Thoracic aorta (tissue), 2 donors: ENCODE measurements at regions not wholly inside any gene's neighbourhood (a gene's known extent, or its start where the extent isn't known, plus 50 kb on each side); places are given as distances from the start of the nearest gene placed in this dataset.

ENCODE experiments used
- ATAC-seq: fragments of 150-250 bp; one replicate; pipeline ENCODE4 v1.8.0; 2017; ENCODE audit warnings: low read depth; ENCODE audit not compliant: insufficient number of reproducible peaks, low FRiP score
- DNase-seq: peaks from one replicate; pipeline ENCODE4 v3.0.0-alpha.2; 2020; ENCODE audit warnings: low spot score
- H3K27ac ChIP-seq, 2 donors: fragments of 200-600 bp; sonication (generic); 1 replicate in 1 of 2; 2 replicates in 1 of 2; pipeline ENCODE4 v1.5.1; 2016; ENCODE audit warnings: mild to moderate bottlenecking in 2 of 2, moderate library complexity in 2 of 2
- H3K27me3 ChIP-seq: fragments of 200-600 bp; sonication (generic); replicated peaks from 2 replicates; pipeline ENCODE4 v1.6.0; 2016; ENCODE audit warnings: mild to moderate bottlenecking; ENCODE audit not compliant: insufficient read depth
- H3K36me3 ChIP-seq: fragments of 200-600 bp; sonication (generic); one replicate; pipeline ENCODE4 v1.5.1; 2016
- H3K4me1 ChIP-seq, 2 donors: fragments of 200-600 bp; sonication (generic); 1 replicate in 1 of 2; 2 replicates in 1 of 2; pipeline versions ENCODE4 v1.5.1 to v1.6.0; 2016; ENCODE audit warnings: low read depth in 2 of 2, mild to moderate bottlenecking in 1 of 2; ENCODE audit not compliant: control insufficient read depth in 1 of 2
- H3K4me3 ChIP-seq: fragments of 200-600 bp; sonication (generic); 2 replicates; pipeline ENCODE4 v1.5.1; 2016; ENCODE audit warnings: mild to moderate bottlenecking
- H3K9me3 ChIP-seq: fragments of 200-600 bp; sonication (generic); 2 replicates; pipeline ENCODE4 v1.5.1; 2016
- TF ChIP-seq, protein P1 (sequence below): fragments of 200-600 bp; sonication (generic); IDR thresholded peaks from one replicate; pipeline ENCODE4 v1.5.1; 2019; ENCODE audit warnings: antibody characterized with exemption

DNA sequence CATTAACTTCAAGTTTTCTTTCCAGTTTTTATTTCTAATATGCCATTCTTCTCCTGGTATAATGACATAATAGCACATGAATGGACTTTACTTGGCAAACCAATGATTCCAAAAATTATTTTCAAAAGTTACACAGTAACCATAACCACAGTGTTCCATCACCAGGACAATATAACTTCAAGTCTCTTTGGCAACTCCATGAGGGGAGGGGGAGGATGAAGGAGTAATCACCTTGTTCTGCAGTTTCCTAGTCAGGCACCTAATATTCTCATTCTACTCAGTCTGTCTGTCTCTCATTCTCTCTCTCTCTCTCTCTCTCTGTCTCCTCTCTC is 66.6 kb downstream of the BTG1 start:
- ATAC-seq (no peak), DNase-seq (no peak)
- Histone ChIP-seq H3K9me3 (no peaks in the 10 kb centered on the region), H3K4me1 (peaks cover 0 to 19% of the 10 kb centered on the region in 2 donors), H3K27me3 (no peaks in the 10 kb centered on the region), H3K27ac (no peak overlapping the region), H3K4me3 (no peak overlapping the region), H3K36me3 (no peaks in the 10 kb centered on the region)
- TF ChIP-seq, protein P1, sequence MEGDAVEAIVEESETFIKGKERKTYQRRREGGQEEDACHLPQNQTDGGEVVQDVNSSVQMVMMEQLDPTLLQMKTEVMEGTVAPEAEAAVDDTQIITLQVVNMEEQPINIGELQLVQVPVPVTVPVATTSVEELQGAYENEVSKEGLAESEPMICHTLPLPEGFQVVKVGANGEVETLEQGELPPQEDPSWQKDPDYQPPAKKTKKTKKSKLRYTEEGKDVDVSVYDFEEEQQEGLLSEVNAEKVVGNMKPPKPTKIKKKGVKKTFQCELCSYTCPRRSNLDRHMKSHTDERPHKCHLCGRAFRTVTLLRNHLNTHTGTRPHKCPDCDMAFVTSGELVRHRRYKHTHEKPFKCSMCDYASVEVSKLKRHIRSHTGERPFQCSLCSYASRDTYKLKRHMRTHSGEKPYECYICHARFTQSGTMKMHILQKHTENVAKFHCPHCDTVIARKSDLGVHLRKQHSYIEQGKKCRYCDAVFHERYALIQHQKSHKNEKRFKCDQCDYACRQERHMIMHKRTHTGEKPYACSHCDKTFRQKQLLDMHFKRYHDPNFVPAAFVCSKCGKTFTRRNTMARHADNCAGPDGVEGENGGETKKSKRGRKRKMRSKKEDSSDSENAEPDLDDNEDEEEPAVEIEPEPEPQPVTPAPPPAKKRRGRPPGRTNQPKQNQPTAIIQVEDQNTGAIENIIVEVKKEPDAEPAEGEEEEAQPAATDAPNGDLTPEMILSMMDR, result no peak

DNA sequence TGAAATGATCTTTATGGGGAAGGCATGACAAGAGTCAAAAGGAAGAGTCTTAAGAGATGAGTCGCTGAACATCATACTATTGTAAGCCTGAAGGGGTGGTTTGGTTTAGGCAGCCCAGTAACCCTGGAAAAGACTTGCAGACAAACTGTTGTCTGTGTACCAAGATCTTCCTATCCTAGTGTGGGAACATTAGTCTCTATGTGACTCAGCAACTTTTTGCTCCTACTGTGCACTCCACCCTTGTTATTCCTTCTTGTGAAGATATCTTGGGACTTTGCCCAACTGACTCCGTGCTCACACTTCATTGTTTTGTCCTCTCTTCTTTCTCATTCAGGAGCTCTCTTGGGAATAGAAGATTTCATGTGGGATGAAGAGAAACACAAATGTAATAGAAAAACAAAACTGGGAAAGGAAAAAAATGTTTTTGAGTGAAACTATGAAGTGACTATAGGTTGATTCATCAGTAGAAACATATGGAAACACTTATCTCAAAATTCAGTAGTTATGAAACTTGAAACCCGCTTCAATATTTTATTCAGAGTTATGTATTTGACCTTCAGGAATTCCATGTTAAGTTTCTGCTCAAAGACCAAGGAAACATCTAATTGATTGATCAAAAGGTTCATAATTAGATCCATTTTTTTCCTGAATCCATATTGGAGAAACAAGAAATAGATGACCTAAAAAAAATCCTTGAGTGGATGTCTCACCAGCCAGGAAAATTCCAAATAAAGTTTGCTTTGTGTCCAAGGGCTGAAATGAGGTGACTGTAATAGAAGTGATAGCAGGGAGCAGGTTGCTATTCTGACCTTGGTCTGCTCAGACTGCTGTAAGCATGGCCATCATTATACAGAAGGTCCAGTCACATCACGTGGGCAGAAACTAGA is 67.2 kb downstream of the BTG1 start:
- no peaks in the 10 kb centered on the region for H3K9me3 ChIP-seq
- no peak overlapping the region for H3K27ac ChIP-seq
- H3K27me3 ChIP-seq, result no peaks in the 10 kb centered on the region
- no peaks in the 10 kb centered on the region for H3K36me3 ChIP-seq
- H3K4me1 ChIP-seq, result peaks cover 0 to 19% of the 10 kb centered on the region in 2 donors
- ATAC-seq (no peak), DNase-seq (no peak)
- H3K4me3 ChIP-seq, result no peak overlapping the region
- TF ChIP-seq, protein P1, result no peak

DNA sequence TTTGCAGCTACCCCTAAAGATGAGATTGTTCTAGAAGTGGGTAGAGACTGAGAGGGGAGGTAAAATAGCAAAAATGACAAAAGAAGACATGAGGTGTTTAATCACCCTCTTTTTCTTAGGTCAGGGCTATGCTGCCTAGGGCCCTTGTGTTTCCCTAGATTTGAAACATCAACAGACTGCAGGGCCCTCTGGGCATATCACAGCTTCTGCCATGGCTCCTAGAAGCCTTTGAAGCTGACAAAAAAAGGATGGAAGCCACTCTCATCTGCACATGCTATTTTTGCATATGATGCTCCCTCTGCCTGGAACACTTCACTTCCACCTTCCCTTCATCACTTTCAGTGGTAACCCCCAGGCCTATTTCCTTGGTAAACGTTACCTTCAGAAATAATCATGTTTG is 68.1 kb downstream of the BTG1 start:
- Histone ChIP-seq H3K9me3 (no peaks in the 10 kb centered on the region), H3K4me1 (peaks cover 0 to 19% of the 10 kb centered on the region in 2 donors), H3K27ac (no peak overlapping the region), H3K27me3 (no peaks in the 10 kb centered on the region), H3K36me3 (no peaks in the 10 kb centered on the region), H3K4me3 (no peak overlapping the region)
- DNase-seq (no peak), ATAC-seq (no peak)
- TF ChIP-seq, protein P1, result no peak

DNA sequence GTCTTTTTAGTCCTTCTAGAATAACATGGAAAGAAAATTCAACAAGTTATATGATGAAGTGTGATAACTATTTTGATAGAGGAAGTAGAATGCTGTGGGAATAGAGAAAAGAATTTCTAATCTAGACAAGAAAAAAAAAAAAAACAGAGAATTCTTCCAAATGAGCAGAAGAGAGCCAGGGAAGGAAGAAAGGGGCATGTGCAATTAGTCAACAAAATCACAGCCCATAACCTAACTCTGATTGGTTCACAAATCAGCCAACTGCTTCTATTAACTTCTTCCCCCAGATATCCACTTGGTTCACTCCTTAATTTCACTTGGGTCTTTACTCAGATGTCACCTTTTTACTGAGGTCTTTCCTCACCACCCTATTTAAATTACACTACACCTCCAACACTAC is 69.5 kb downstream of the BTG1 start:
- Histone ChIP-seq H3K4me1 (peaks cover 0 to 19% of the 10 kb centered on the region in 2 donors), H3K27me3 (no peaks in the 10 kb centered on the region), H3K36me3 (no peaks in the 10 kb centered on the region), H3K9me3 (no peaks in the 10 kb centered on the region), H3K4me3 (no peak overlapping the region), H3K27ac (no peak overlapping the region)
- TF ChIP-seq, protein P1, result no peak
- ATAC-seq (no peak), DNase-seq (no peak)

DNA sequence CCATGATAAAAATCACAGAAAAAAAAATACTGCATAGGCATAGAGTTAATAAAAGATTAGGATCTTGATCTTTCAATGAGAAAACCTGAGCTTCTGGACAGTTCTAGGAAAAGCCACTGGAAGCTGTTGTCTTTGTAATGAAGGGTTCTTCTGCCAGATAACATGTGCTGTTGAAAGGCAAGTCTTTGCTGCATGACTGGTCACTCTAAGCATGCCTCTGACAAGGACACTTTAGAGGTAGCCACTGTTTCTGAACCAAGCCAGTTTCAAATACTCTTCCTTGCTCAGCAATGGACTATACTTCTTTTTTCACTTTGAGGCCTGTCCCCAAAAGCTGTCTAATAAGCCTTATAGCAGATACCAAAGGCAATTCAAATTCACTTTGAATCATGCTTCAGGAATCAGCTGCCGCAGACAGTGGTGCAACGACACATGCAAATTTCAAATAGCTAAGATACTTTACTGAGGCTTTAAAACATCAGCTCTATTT is 70.2 kb downstream of the BTG1 start:
- H3K36me3 ChIP-seq, result no peaks in the 10 kb centered on the region
- no peaks in the 10 kb centered on the region for H3K9me3 ChIP-seq
- no peak for DNase-seq
- TF ChIP-seq, protein P1, result no peak
- no peak overlapping the region for H3K27ac ChIP-seq
- no peak overlapping the region for H3K4me3 ChIP-seq
- H3K4me1 ChIP-seq, result peaks cover 0 to 19% of the 10 kb centered on the region in 2 donors
- ATAC-seq, result no peak
- no peaks in the 10 kb centered on the region for H3K27me3 ChIP-seq
